Right lobe of liver (tissue), 4 donors: ENCODE measurements at regions not wholly inside any gene's neighbourhood (a gene's known extent, or its start where the extent isn't known, plus 50 kb on each side); places are given as distances from the start of the nearest gene placed in this dataset.

Experiments used
- POLR2A ChIP-seq: fragments of 450-650 bp; IDR thresholded peaks from one replicate; pipeline ENCODE4 v1.6.1; 2017; ENCODE audit warnings: antibody characterized with exemption, mild to moderate bottlenecking
- TF ChIP-seq, protein P1 (sequence below), 4 donors: fragments of 200-600 bp in 3 of 4; fragments of 450-650 bp in 1 of 4; IDR thresholded peaks; one replicate each; pipeline versions ENCODE4 v1.5.1 to v1.8.0; 2016 to 2022; ENCODE audit warnings: antibody characterized with exemption in 4 of 4, mild to moderate bottlenecking in 2 of 4
- donor health status: DM: no; HTN: no; CAD: no.
- donor health status: DM: no; HTN: no; CAD: no.
- donor health status: DM: no; HTN: yes; CAD: no.

DNA sequence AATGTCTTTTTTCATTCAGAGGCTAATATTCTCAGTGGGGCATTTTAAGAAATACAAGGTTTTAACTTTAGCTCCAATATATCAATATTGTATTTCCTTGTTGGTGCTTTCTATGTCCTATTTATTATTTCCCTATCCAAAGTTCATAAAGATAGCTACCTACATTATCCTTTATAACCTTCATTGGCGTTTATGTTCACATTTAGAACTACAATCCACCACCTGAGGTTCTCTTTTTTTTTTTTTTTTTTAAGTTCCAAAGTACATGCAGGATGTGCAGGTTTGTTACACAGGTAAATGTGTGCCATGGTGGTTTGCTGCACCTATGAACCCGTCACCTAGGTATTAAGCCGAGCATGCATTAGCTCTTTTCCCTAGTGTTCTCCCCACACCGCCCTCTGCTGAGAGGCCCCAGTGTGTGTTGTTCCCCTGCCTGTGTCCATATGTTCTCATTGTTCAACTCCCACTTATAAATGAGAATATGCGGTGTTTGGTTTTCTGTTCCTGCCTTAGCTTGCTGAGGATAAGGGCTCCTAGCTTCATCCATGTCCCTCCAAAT is 694.6 kb downstream of the SUCLG1 start:
- TF ChIP-seq, protein P1, sequence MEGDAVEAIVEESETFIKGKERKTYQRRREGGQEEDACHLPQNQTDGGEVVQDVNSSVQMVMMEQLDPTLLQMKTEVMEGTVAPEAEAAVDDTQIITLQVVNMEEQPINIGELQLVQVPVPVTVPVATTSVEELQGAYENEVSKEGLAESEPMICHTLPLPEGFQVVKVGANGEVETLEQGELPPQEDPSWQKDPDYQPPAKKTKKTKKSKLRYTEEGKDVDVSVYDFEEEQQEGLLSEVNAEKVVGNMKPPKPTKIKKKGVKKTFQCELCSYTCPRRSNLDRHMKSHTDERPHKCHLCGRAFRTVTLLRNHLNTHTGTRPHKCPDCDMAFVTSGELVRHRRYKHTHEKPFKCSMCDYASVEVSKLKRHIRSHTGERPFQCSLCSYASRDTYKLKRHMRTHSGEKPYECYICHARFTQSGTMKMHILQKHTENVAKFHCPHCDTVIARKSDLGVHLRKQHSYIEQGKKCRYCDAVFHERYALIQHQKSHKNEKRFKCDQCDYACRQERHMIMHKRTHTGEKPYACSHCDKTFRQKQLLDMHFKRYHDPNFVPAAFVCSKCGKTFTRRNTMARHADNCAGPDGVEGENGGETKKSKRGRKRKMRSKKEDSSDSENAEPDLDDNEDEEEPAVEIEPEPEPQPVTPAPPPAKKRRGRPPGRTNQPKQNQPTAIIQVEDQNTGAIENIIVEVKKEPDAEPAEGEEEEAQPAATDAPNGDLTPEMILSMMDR (IDR thresholded peaks at IDR 0.05) = no peak
- TF ChIP-seq POLR2A = no peak
